ELF-1 (cell line): ENCODE measurements at regions not wholly inside any gene's neighbourhood (a gene's known extent, or its start where the extent isn't known, plus 50 kb on each side); places are given as distances from the start of the nearest gene placed in this dataset.
"Not testable (repeated sequence)": the region's sequence is repeated elsewhere in the genome, so short reads cannot be mapped to it uniquely, and the experiment has no call there.

ENCODE experiments used
- DNase-seq: peaks from one replicate; pipeline ENCODE4 v3.0.0-alpha.2; 2016; ENCODE audit warnings: low read depth, low spot score

DNA sequence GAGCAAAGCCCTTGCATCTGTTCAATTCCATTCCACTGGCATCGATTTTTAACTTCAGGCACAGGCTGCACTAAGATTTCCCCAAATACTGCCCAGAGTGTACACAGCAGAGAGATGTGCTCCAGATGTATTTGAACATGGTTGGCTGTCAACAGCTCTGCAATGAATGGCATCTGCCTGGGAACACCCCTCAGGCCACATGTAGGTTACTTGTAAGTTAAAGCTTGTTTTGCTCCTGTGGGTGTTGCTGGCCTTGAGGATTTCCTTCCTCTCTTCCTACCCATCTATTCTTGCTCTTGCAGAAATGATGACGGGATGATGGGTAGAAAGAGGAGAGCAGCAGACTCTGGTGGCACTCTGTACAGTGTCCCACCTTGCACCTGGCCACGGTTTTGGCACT, 69.3 kb upstream of the HELT start:
- no peak for DNase-seq

DNA sequence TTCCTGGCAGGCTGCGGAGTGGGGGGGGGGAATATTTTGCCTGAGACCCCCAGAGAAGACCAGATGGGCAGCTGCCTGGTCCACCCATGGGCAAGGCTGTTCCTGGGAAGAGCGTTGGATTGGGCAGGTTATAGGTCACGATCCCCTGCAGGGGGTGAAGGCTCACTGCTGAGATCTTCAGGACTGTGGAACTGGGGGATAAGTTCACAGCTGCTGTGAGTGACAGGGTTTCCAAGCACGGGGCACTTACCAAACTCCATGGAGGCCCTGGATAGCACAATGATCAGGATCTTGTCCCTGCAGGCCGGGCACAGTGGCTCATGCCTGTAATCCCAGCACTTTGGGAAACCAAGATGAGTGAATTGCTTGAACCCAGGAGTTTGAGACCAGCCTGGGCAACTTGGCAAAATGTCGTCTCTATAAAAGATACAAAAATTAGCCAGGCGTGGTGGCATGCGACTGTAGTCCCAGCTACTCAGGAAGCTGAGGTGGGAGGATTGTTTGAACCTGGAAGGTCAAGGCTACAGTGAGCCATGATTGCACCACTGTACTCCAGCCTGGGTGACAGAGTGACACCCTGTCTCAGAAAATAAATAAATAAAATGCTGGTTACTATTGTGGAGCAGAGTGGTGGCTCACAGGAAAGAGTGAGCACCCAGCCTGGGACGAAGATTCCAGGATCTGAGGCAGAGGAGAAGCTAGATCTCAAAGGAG, 68.0 kb upstream of the HELT start:
- DNase-seq = no peak

- DNase-seq = no peak
Measured at GRCh38 chr4:184950926-184951325, 67.4 kb upstream of the HELT start.

- no peak for DNase-seq
Measured at GRCh38 chr4:184951668-184952160, 66.6 kb upstream of the HELT start.

DNA sequence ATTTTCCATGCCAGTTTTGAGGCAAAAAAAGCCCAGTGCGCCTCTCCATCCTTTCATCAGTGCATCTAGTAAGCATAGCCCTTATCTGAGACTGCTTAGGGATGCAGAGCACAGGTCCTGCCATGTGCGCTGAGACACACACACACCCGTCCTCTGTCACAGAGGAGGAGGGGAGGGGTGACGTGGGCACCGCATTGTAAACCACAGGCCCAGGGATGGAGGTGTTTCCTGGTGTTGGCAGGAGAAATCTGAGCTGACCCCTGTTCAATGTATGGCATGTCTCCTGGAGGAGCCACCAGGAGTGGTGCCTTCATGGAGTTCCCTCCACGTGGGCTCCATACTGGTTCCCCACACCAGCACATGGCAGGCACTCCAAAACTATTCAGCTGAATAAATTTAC, 65.8 kb upstream of the HELT start:
- no peak for DNase-seq

- DNase-seq = no peak
Measured at GRCh38 chr4:184953421-184953945, 64.8 kb upstream of the HELT start.

GRCh38 chr4:184953971-184954370, 64.3 kb upstream of the HELT start:
- no peak for DNase-seq

GRCh38 chr4:184954482-184954881, 63.8 kb upstream of the HELT start:
- DNase-seq = no peak

DNA sequence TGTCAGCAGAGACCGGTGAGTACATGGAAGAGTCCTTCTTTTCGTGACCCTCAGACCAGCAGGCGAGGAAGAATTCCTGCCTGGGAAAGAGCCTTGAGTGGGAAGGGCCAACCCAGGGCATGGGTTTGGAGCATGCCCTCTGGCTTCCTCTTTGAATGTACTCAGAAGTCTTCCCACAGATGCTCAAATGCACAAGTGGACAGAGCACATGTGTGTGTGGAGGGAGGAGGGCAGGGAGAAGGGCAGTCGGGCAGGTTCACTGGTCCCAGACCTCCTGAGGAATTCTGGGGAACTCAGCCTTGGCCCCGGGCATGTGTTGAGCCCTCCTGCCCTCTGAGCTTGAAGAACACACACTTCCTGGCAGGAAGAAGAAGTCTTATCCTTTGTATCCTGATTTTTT, 63.2 kb upstream of the HELT start:
- no peak for DNase-seq

DNA sequence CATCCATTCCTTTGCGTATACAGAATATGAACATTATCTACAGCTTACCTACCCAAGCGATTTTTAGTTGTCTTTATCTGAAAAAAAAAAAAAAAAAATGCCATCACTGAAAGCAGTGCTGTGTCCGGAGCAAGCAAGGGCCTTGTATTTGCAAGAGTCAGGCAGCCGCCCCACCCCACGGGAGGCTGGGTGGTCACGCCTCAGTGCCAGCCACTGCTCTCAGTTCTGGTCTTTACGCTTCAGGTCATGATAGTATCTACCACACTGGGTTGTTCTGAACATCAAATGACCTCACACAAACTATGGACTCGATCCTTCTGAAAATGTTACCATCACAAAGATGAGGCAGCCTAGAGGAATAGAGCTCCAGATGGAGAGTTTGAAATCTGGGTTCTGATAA, 62.7 kb upstream of the HELT start:
- no peak for DNase-seq

DNA sequence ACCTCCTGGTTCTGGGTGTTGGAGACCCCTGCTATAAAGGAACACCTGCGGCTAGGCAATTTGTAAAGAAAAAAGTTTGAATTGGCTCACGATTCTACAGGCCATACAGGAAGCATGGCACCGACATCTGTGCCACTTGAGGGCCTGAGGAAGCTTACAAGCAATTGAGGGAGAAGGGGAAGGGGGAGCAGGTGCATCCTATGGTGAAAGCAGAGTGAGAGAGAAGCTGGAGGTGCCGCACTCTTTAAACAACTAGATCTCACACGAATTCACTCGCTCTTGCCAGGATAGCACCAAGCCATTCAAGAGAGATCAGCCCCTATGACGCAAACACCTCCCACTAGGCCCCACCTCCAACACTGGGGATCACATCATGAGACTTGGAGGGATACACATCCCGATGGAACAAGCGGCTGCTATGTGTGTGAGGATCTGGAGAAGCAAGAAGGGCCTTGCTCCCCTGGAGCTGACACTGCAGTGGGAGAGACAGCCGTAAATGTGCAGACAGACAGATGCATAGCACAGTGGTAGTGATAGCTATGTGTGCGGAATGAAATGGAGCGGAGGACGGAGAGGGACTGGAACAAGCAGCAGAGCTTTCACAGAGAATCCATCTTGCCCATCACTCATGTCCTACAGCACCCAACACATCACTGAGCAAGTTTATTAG, 60.7 kb upstream of the HELT start:
- no peak for DNase-seq

- no peak for DNase-seq
Measured at GRCh38 chr4:184958127-184958922, 60.0 kb upstream of the HELT start.

DNA sequence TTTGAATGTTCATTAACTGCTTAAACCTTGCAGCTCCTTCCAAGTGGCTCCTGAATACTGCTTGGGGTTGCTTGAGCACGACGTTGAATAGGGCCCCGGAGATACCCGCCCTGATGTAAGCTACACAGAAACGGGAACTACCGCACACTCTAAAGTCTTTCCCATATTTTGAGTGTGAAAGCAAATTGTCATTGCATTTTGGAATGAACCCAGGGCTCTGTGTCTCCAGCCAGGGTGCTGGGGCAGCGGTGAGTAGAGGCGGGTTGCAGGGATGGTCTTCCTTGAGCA, 59.4 kb upstream of the HELT start:
- no peak for DNase-seq

DNA sequence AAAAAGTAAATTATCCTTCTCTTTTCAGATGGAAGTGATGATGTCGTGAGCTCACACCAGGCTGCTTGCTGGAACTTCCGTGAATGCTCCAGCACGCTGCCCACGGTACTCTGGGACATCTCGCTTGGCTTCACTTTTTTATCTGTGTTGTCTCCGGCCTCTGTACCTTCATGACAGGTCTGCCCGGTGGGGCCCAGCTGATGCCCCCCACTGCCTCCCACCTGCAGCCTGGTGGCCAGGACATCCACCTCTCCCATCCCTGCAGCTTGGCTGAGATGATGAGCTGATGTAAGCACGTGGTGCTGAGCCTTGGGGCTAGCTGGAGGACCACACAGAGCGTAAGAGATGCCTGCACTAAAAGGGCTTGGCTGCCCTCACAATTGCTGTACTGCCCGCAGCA, 59.0 kb upstream of the HELT start:
- no peak for DNase-seq

DNA sequence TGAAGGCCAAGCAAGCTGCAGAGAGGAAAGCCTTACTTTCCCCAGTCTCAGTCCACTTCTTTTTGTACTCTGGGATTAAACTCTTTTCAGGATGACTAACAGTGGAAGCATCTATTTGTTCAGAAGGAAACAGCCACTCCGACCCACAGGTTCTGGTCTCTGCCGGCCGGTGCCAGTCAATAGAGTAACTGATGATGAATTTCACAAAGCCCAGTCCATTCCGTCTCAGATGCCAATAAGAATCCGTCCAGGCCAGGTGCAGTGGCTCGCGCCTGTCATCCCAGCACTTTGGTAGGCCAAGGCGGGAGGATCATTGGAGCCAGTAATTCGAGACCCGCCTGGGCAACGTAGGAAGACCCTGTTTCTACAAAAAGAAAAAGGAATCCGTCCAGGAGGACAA, 58.5 kb upstream of the HELT start:
- DNase-seq = no peak

- no peak for DNase-seq
Measured at GRCh38 chr4:184960505-184960971, 57.8 kb upstream of the HELT start.

- DNase-seq = peak; percentile 52
Measured at GRCh38 chr4:184961660-184962059, 56.6 kb upstream of the HELT start.

GRCh38 chr4:184962125-184962638, 56.1 kb upstream of the HELT start:
- no peak for DNase-seq

DNA sequence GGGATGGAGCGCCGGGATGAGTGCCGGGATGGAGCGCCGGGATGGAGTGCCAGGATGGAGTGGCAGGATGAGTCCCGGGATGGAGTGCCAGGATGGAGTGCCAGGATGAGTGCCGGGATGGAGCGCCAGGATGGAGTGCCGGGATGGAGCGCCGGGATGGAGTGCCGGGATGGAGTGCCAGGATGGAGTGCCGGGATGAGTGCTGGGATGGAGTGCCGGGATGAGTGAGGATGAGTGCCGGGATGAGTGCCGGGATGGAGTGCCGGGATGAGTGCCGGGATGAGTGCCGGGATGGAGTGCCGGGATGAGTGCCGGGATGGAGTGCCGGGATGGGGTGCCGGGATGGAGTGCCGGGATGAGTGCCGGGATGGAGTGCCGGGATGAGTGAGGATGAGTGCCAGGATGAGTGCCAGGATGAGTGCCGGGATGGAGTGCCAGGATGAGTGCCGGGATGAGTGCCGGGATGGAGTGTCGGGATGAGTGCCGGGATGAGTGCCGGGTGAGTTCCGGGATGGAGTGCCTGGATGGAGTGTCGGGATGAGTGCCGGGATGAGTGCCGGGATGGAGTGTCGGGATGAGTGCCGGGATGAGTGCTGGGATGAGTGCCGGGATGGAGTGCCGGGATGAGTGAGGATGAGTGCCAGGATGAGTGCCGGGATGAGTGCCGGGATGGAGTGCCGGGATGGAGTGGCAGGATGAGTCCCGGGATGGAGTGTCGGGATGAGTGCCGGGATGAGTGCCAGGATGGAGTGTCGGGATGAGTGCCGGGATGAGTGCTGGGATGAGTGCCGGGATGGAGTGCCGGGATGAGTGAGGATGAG, 52.9 kb upstream of the HELT start:
- DNase-seq = not testable (repeated sequence)

- DNase-seq = not testable (repeated sequence)
Measured at GRCh38 chr4:184966051-184966691, 52.1 kb upstream of the HELT start.

DNA sequence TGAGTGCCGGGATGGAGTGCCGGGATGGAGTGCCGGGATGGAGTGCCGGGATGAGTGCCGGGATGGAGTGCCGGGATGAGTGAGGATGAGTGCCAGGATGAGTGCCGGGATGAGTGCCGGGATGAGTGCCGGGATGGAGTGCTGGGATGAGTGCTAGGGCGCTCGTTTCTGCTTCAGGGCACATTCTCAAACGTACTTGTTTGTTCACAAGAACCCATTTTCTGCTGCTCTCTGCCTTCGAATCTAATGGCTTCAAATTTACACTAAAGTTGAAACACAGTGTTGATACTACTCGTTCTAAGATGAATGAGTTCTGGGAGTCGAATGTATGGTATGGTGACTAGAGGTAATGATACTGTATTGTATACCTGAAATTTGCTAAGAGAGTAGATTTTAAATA, 50.6 kb upstream of the HELT start:
- DNase-seq = not testable (repeated sequence)
